BLaER1 treated with 17β-estradiol and CSF1 and Interleukin-3, amounts not matched to agents 10 nM and 100 nM (cell line): ENCODE measurements at regions not wholly inside any gene's neighbourhood (a gene's known extent, or its start where the extent isn't known, plus 50 kb on each side); places are given as distances from the start of the nearest gene placed in this dataset.

ENCODE experiments used
- H3K27ac ChIP-seq, 11 experiments: shearing (Covaris generic); formaldehyde crosslinking; 2 replicates each; pipeline ENCODE4 v1.8.1; 2022
- H3K27me3 ChIP-seq, 11 experiments: shearing (Covaris generic); formaldehyde crosslinking; 2 replicates each; pipeline ENCODE4 v1.8.1; 2022
- H3K36me3 ChIP-seq, 11 experiments: shearing (Covaris generic); formaldehyde crosslinking; 2 replicates each; pipeline ENCODE4 v1.8.1; 2022
- H3K4me1 ChIP-seq, 10 experiments: shearing (Covaris generic); formaldehyde crosslinking; 2 replicates each; pipeline ENCODE4 v1.8.1; 2022
- H3K4me2 ChIP-seq, 11 experiments: shearing (Covaris generic); formaldehyde crosslinking; 2 replicates each; pipeline ENCODE4 v1.8.1; 2022
- H3K4me3 ChIP-seq, 10 experiments: shearing (Covaris generic); formaldehyde crosslinking; 2 replicates each; pipeline ENCODE4 v1.8.1; 2022
- H3K9ac ChIP-seq, 11 experiments: shearing (Covaris generic); formaldehyde crosslinking; 2 replicates each; pipeline ENCODE4 v1.8.1; 2022
- H3K9me3 ChIP-seq, 11 experiments: shearing (Covaris generic); formaldehyde crosslinking; replicated peaks in 1 of 11; 2 replicates each; pipeline ENCODE4 v1.8.1; 2022
- H4K20me1 ChIP-seq, 11 experiments: shearing (Covaris generic); formaldehyde crosslinking; 2 replicates each; pipeline ENCODE4 v1.8.1; 2022
- Cebpa-rat ChIP-seq, 11 experiments: shearing (Covaris generic); IDR thresholded peaks; 2 replicates each; pipeline ENCODE4 v1.8.1; 2022

DNA sequence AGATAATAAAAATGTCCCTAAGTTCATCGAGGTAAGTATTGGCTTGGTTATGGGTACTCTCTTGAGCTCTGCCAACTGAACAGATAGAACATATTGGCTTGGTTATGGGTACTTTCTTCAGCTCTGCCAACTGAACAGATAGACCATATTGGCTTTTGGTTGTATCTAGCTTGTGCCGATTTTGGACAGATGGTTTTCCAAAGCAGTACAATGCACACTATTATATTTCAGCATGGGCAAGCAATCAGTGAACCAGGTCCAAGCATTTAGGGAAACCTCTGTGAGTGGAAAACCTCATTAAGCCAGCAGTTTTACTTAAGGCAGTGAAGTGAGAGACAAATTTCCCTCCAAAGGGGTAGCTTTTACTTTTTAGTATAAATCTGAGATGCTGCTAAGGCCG is 1440.5 kb upstream of the SPRY2 start:
- Histone ChIP-seq H4K20me1 (no peaks in the 10 kb centered on the region), H3K9me3 (no peaks in the 10 kb centered on the region), H3K4me3 (no peak overlapping the region), H3K27me3 (no peaks in the 10 kb centered on the region), H3K4me2 (no peak overlapping the region), H3K27ac (no peak overlapping the region), H3K36me3 (no peaks in the 10 kb centered on the region), H3K4me1 (0 out of 20 replicates have a peak, but pooled peaks cover 0 to 4% (median 0%) of the 10 kb centered on the region in 10 experiments), H3K9ac (no peak overlapping the region)
- TF ChIP-seq Cebpa-rat (IDR thresholded peaks at IDR 0.05): no peak

DNA sequence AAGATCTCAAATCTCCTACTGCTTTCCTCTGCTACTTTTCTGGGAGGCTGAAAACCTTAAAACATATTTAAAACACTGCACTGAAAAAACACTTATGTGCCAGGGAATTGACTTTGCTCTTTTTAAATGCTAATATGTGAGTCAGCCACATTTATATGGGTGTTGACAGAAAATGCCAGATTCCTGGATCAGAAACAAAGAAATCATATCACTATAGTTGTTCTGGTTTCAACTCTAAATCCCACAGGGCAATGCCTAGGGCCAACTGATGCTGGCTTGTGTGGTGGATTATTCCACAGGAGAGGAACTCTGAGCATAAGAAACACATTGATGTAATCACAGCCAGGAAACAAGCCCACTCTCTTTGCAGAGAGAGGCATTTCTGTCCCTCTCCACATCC is 1439.0 kb upstream of the SPRY2 start:
- H3K27me3 ChIP-seq: no peaks in the 10 kb centered on the region
- H3K36me3 ChIP-seq: no peaks in the 10 kb centered on the region
- H3K9me3 ChIP-seq: no peaks in the 10 kb centered on the region
- no peak overlapping the region for H3K4me3 ChIP-seq
- H4K20me1 ChIP-seq: no peaks in the 10 kb centered on the region
- no peak overlapping the region for H3K27ac ChIP-seq
- 0 out of 20 replicates have a peak, but pooled peaks cover 0 to 4% (median 0%) of the 10 kb centered on the region in 10 experiments for H3K4me1 ChIP-seq
- H3K4me2 ChIP-seq: no peak overlapping the region
- no peak overlapping the region for H3K9ac ChIP-seq
- no peak for TF ChIP-seq Cebpa-rat (IDR thresholded peaks at IDR 0.05)

DNA sequence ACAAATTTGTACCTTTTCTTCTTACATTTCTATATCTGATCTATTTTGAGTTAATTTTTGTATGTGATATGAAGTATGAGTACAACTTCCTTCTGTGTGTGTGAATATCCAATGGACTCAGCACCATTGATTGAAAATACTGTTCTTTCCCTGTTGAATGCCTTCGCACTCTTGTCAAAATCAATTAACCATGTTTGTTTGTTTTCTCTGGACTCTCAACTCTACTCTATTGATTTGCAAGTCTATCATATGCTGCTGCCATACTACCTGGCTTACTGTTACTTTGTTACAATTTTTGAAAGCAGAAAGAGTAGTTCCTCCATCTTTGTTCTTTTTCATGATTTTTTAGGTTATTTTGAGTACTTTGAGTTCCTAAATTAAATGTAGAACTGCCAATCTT is 1437.4 kb upstream of the SPRY2 start:
- Histone ChIP-seq H3K4me2 (no peak overlapping the region), H3K4me3 (no peak overlapping the region), H3K4me1 (0 out of 20 replicates have a peak, but pooled peaks cover 0 to 4% (median 0%) of the 10 kb centered on the region in 10 experiments), H4K20me1 (no peaks in the 10 kb centered on the region), H3K27me3 (no peaks in the 10 kb centered on the region), H3K36me3 (no peaks in the 10 kb centered on the region), H3K9ac (no peak overlapping the region), H3K27ac (no peak overlapping the region), H3K9me3 (no peaks in the 10 kb centered on the region)
- TF ChIP-seq Cebpa-rat (IDR thresholded peaks at IDR 0.05): no peak

DNA sequence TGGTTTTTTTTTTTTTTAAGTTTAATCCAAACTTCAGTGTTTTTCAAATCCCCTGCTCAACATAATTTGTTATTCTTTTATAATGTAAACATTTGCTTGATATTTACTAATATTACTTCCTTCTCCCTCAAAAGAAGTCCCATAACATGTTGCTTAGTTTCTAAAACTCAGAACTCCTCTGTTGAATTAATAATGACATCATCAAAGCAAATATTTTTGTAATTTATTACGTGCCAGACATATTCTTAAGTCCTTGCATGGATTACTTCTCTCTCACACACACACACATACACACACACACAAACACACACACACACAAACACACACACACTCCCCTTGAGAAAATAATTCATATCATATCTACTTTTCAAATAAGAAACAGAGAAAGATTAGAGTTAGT is 1432.3 kb upstream of the SPRY2 start:
- TF ChIP-seq Cebpa-rat (IDR thresholded peaks at IDR 0.05): no peak
- Histone ChIP-seq H3K27me3 (no peaks in the 10 kb centered on the region), H3K36me3 (no peaks in the 10 kb centered on the region), H3K9me3 (no peaks in the 10 kb centered on the region), H3K27ac (no peak overlapping the region), H3K9ac (no peak overlapping the region), H3K4me2 (no peak overlapping the region), H3K4me1 (0 out of 20 replicates have a peak, but pooled peaks cover 0 to 4% (median 0%) of the 10 kb centered on the region in 10 experiments), H3K4me3 (no peak overlapping the region), H4K20me1 (no peaks in the 10 kb centered on the region)

DNA sequence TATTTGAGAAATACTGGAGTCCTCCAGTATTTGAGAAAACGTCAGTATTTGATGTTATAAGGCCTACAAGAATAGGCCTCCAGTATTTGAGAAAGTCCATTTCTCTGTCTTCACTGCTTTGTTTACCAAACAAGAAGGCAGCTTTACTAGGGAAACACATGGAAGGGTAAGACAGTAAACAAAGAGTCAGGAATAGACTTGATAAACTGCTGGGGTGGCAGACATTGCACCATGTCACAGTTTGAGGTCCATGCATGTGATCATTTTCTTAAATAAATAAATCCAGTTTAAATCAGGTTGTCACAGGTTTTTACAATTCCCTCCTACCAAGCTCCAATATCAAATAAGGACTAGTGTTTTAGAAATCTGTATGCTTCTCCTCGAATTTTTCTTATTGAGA is 1431.0 kb upstream of the SPRY2 start:
- no peak for TF ChIP-seq Cebpa-rat (IDR thresholded peaks at IDR 0.05)
- Histone ChIP-seq H3K27ac (no peak overlapping the region), H3K9ac (no peak overlapping the region), H3K9me3 (no peaks in the 10 kb centered on the region), H3K4me2 (no peak overlapping the region), H3K4me1 (no peaks in the 10 kb centered on the region), H3K36me3 (no peaks in the 10 kb centered on the region), H3K27me3 (no peaks in the 10 kb centered on the region), H4K20me1 (no peaks in the 10 kb centered on the region), H3K4me3 (no peak overlapping the region)

DNA sequence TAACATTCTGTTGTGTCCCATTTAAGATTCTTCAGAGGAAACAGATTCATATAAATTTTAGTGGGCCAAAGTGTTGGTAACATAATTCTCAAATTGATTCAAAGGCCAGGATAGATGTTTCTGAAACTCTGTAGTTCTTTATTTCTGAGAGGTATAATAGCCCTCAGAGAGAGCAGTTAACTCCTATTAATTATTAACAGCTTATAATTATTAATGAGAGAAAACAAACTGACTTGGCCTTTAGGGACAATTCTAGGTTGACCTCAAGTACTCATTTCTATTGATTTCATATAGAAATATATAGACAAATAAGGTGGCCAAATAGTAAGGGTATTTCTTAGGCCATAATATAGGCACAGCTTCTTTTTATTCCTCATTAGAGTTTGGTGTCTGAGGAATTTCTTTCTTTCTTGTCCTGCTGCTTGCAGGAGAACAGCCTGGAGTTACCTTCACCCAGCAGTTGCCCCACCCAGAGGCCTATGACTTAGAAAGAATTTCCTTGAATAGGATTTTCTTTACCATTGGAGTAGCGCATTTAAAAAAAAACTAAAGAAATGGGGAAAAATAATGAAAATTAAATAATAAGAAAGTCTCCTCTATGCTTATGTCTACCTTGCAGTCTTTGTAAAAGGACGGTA is 1430.1 kb upstream of the SPRY2 start:
- no peak for TF ChIP-seq Cebpa-rat (IDR thresholded peaks at IDR 0.05)
- Histone ChIP-seq H3K27ac (no peak overlapping the region), H3K4me3 (no peak overlapping the region), H3K9ac (no peak overlapping the region), H3K27me3 (no peaks in the 10 kb centered on the region), H3K36me3 (no peaks in the 10 kb centered on the region), H3K4me1 (no peaks in the 10 kb centered on the region), H3K9me3 (0 out of 22 replicates have a peak, but pooled peaks cover 0 to 3% (median 0%) of the 10 kb centered on the region in 11 experiments), H4K20me1 (no peaks in the 10 kb centered on the region), H3K4me2 (no peak overlapping the region)

DNA sequence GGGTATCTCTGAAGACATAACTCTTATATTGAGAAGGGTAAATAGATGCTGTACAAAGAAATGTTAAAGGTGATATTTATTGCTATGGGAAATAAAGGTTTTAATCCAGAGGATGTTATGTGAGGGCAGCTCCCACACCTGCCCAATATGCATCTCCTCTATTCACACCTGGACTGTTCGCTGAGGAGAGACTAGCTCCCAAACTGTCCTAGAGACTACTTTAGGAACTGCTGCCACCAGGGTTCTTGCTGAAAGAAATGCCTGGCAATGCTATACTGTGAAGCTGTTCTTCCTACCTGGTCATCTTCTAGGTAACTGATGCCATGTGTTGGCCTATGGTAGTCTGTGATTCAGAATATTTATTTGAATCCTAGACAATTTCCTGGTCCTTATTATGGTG is 1421.5 kb upstream of the SPRY2 start:
- no peaks in the 10 kb centered on the region for H3K4me1 ChIP-seq
- H4K20me1 ChIP-seq: no peaks in the 10 kb centered on the region
- no peak overlapping the region for H3K4me3 ChIP-seq
- TF ChIP-seq Cebpa-rat (IDR thresholded peaks at IDR 0.05): no peak
- H3K4me2 ChIP-seq: no peak overlapping the region
- H3K9me3 ChIP-seq: peaks cover 8 to 14% (median 11%) of the 10 kb centered on the region in 11 experiments; a peak in 20 of 22 replicates
- no peak overlapping the region for H3K9ac ChIP-seq
- no peak overlapping the region for H3K27ac ChIP-seq
- no peaks in the 10 kb centered on the region for H3K27me3 ChIP-seq
- H3K36me3 ChIP-seq: no peaks in the 10 kb centered on the region

DNA sequence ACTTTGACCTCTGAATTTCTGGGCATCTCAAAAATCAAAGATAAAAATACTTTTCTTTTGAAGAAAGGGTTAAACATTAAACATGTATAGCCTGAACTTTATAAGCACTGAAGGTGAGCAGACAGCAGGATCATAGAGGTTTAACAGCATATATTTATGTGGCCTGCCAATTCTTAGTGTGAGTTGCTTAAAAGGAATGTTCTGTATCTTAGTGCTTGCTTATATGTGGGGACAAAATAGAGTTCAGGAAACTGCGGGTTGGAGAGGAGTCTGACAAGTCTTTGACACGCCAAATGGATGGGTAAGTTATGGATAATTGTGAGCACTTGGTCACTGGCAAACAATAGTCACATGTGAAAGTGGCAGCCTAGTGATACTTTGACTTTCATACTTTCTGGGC is 1419.4 kb upstream of the SPRY2 start:
- no peak for TF ChIP-seq Cebpa-rat (IDR thresholded peaks at IDR 0.05)
- Histone ChIP-seq H4K20me1 (no peaks in the 10 kb centered on the region), H3K27me3 (no peaks in the 10 kb centered on the region), H3K36me3 (no peaks in the 10 kb centered on the region), H3K4me2 (no peak overlapping the region), H3K4me1 (no peaks in the 10 kb centered on the region), H3K9ac (no peak overlapping the region), H3K27ac (no peak overlapping the region), H3K4me3 (no peak overlapping the region), H3K9me3 (peaks cover 8 to 14% (median 12%) of the 10 kb centered on the region in 11 experiments; a peak in 20 of 22 replicates)

DNA sequence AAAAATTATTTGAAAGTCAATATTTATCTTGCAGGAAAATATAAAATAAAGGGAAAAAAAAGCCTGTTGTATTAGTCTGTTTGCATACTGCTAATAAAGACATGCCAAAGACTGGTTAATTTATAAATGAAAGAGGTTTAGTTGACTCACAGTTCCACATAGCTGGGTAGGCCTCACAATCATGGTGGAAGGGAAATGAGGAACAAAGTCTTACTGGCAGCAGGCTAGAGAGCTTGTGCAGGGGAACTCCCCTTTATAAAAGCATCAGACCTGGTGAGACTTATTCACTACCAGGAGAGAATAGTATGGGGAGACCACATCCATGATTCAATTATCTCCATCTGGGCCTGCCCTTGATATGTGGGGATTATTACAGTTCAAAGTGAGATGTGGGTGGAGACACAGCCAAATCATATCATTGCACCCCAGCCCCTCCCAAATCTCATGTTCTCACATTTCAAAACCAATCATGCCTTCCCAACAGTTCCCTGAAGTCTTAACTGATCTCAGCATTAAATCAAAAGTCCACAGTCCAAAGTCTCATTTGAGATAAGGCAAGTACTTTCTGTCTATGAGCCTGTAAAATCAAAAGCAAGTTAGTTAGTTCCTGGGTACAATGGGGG is 1416.5 kb upstream of the SPRY2 start:
- H4K20me1 ChIP-seq: no peaks in the 10 kb centered on the region
- no peak for TF ChIP-seq Cebpa-rat (IDR thresholded peaks at IDR 0.05)
- no peaks in the 10 kb centered on the region for H3K36me3 ChIP-seq
- H3K4me2 ChIP-seq: no peak overlapping the region
- peaks cover 8 to 14% (median 12%) of the 10 kb centered on the region in 11 experiments; a peak in 20 of 22 replicates for H3K9me3 ChIP-seq
- no peak overlapping the region for H3K9ac ChIP-seq
- no peak overlapping the region for H3K27ac ChIP-seq
- no peaks in the 10 kb centered on the region for H3K27me3 ChIP-seq
- H3K4me1 ChIP-seq: no peaks in the 10 kb centered on the region
- no peak overlapping the region for H3K4me3 ChIP-seq

DNA sequence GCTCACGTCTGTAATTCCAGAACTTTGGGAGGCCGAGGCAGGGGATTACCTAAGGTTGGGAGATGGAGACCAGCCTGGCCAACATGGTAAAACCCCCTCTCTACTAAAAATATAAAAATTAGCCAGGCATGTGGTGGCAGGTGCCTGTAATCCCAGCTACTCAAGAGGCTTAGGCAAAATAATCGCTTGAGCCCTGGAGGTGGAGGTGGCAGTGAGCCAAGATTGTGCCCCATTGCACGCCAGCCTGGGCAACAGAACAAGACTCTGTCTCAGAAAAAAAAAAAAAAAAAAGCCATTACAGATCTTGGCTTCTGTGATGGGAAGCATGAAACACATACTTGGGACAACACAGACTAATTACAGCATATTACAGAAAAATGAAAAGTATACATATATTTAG is 1404.5 kb upstream of the SPRY2 start:
- no peak overlapping the region for H3K27ac ChIP-seq
- H3K9me3 ChIP-seq: no peaks in the 10 kb centered on the region
- H3K36me3 ChIP-seq: no peaks in the 10 kb centered on the region
- no peak overlapping the region for H3K4me2 ChIP-seq
- H3K4me1 ChIP-seq: no peaks in the 10 kb centered on the region
- no peak overlapping the region for H3K4me3 ChIP-seq
- no peaks in the 10 kb centered on the region for H4K20me1 ChIP-seq
- TF ChIP-seq Cebpa-rat (IDR thresholded peaks at IDR 0.05): no peak
- no peak overlapping the region for H3K9ac ChIP-seq
- no peaks in the 10 kb centered on the region for H3K27me3 ChIP-seq
